Upper lobe of right lung (tissue), 1 donor: ENCODE measurements at regions not wholly inside any gene's neighbourhood (a gene's known extent, or its start where the extent isn't known, plus 50 kb on each side); places are given as distances from the start of the nearest gene placed in this dataset.

Source experiments
- ATAC-seq: fragments of 200-7000 bp; cut with Tn5 transposase; one replicate; pipeline ENCODE4 v1.9.1; 2020; ENCODE audit warnings: mild to moderate bottlenecking, moderate library complexity
- DNase-seq: peaks from one replicate; pipeline ENCODE4 v3.0.0-alpha.2; 2020
- H3K27ac ChIP-seq: fragments of 200-600 bp; one replicate; pipeline ENCODE4 v1.8.0; 2022
- H3K27me3 ChIP-seq: fragments of 200-600 bp; one replicate; pipeline ENCODE4 v1.8.0; 2022; ENCODE audit warnings: mild to moderate bottlenecking
- H3K36me3 ChIP-seq: fragments of 200-600 bp; one replicate; pipeline ENCODE4 v1.8.0; 2022
- H3K4me1 ChIP-seq: fragments of 200-600 bp; one replicate; pipeline ENCODE4 v1.8.0; 2022
- H3K4me3 ChIP-seq: fragments of 200-600 bp; one replicate; pipeline ENCODE4 v1.8.0; 2022; ENCODE audit warnings: mild to moderate bottlenecking
- H3K9me3 ChIP-seq: fragments of 200-600 bp; one replicate; pipeline ENCODE4 v1.8.0; 2022
- CTCF ChIP-seq: fragments of 200-600 bp; IDR thresholded peaks from one replicate; pipeline ENCODE4 v1.8.0; 2022; ENCODE audit warnings: antibody characterized with exemption
- intact Hi-C: fragments of 100-400 bp; cut with DNase I; formaldehyde crosslinking; loops from one replicate; pipeline ENCODE4 v1.11.0; 2022
- donor health status: DM: no; HTN: yes; CAD: no; lungs with severe emphysema.

GRCh38 chr3:64816355-64816754 is 128.6 kb upstream of the ADAMTS9 start:
- ATAC-seq (no peak), DNase-seq (no peak)
- Histone ChIP-seq H3K9me3 (no peaks in the 10 kb centered on the region), H3K36me3 (no peaks in the 10 kb centered on the region), H3K4me3 (no peak overlapping the region), H3K27ac (peak overlapping the region; percentile 17), H3K27me3 (no peaks in the 10 kb centered on the region), H3K4me1 (peaks cover 19% of the 10 kb centered on the region)
- no peak for TF ChIP-seq CTCF
- intact Hi-C loops = no loop called here

GRCh38 chr3:64815789-64816188 is 128.0 kb upstream of the ADAMTS9 start:
- DNase-seq (no peak), ATAC-seq (no peak)
- intact Hi-C loops = no loop called here
- Histone ChIP-seq H3K9me3 (no peaks in the 10 kb centered on the region), H3K4me3 (no peak overlapping the region), H3K36me3 (no peaks in the 10 kb centered on the region), H3K4me1 (peaks cover 19% of the 10 kb centered on the region), H3K27me3 (no peaks in the 10 kb centered on the region), H3K27ac (peak overlapping the region; percentile 17)
- TF ChIP-seq CTCF = no peak

GRCh38 chr3:64815195-64815631 is 127.4 kb upstream of the ADAMTS9 start:
- no peak overlapping the region for H3K27ac ChIP-seq
- DNase-seq (no peak), ATAC-seq (peak; percentile 43)
- H3K4me3 ChIP-seq = no peak overlapping the region
- H3K27me3 ChIP-seq = no peaks in the 10 kb centered on the region
- peaks cover 19% of the 10 kb centered on the region for H3K4me1 ChIP-seq
- H3K9me3 ChIP-seq = no peaks in the 10 kb centered on the region
- intact Hi-C loops = no loop called here
- TF ChIP-seq CTCF = no peak
- no peaks in the 10 kb centered on the region for H3K36me3 ChIP-seq

- no peaks in the 10 kb centered on the region for H3K36me3 ChIP-seq
- no peak for DNase-seq
- no peak for ATAC-seq
- no peak overlapping the region for H3K4me3 ChIP-seq
- no peak overlapping the region for H3K27ac ChIP-seq
- no peaks in the 10 kb centered on the region for H3K27me3 ChIP-seq
- no peaks in the 10 kb centered on the region for H3K9me3 ChIP-seq
- intact Hi-C loops = no loop called here
- TF ChIP-seq CTCF = no peak
- peaks cover 19% of the 10 kb centered on the region for H3K4me1 ChIP-seq
Observed at GRCh38 chr3:64814351-64814750, 126.6 kb upstream of the ADAMTS9 start.

- intact Hi-C loops = no loop called here
- H3K4me1 ChIP-seq = peaks cover 19% of the 10 kb centered on the region
- H3K36me3 ChIP-seq = no peaks in the 10 kb centered on the region
- H3K4me3 ChIP-seq = no peak overlapping the region
- ATAC-seq (no peak), DNase-seq (no peak)
- no peak overlapping the region for H3K27ac ChIP-seq
- no peaks in the 10 kb centered on the region for H3K27me3 ChIP-seq
- no peak for TF ChIP-seq CTCF
- H3K9me3 ChIP-seq = no peaks in the 10 kb centered on the region
Observed at GRCh38 chr3:64813326-64813725, 125.5 kb upstream of the ADAMTS9 start.

GRCh38 chr3:64809086-64809485 is 121.3 kb upstream of the ADAMTS9 start:
- H3K27me3 ChIP-seq = no peaks in the 10 kb centered on the region
- DNase-seq (no peak), ATAC-seq (no peak)
- peaks cover under 1% of the 10 kb centered on the region for H3K4me1 ChIP-seq
- no peak overlapping the region for H3K27ac ChIP-seq
- no peak for TF ChIP-seq CTCF
- no peaks in the 10 kb centered on the region for H3K9me3 ChIP-seq
- H3K36me3 ChIP-seq = no peaks in the 10 kb centered on the region
- intact Hi-C loops = no loop called here
- no peak overlapping the region for H3K4me3 ChIP-seq
